HG03064 (cell line): ENCODE measurements at regions not wholly inside any gene's neighbourhood (a gene's known extent, or its start where the extent isn't known, plus 50 kb on each side); places are given as distances from the start of the nearest gene placed in this dataset.

Source experiments
- ATAC-seq: cut with Tn5 transposase; IDR thresholded peaks from one replicate; pipeline ENCODE4 v1.9.1; 2021; ENCODE audit warnings: low read depth; ENCODE audit not compliant: unreplicated experiment

DNA sequence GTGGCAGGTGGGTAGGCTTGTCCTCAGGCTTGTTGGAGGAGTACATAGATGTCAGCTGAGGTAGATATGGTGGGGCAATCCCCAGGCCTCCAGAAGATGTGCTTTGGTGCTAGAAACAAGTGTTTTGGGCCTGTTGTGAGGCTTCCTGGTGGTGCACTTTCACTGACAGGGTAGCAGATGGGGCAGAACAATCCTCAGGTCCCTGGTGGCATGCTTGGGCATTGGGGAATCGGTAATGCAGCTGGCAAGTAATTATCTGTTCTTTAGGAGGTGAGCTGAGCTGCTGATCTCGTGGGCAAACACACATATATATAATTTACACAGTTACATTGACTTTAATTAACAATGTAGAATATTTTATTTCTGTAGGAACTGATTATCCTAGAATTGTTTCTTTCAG is 458.7 kb downstream of the BMP2 start:
- ATAC-seq, result no peak

DNA sequence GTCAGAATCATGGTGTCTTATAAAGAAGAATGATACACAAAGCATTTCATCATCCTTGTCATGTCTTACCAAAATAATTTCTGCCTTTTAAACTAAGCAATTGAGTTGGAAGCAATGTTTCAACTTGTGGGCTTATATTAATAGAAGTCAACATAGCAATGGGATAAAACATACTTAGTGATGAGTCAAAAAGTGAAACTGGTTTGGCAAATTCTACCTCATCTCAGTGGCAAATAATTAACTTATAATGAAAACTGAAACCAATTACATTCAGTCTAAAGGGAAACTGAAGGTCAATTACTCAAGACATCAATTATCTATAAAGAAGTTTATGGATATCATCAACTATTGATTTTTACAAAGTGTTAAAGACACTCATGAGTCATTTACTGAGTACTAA is 463.8 kb downstream of the BMP2 start:
- no peak for ATAC-seq

DNA sequence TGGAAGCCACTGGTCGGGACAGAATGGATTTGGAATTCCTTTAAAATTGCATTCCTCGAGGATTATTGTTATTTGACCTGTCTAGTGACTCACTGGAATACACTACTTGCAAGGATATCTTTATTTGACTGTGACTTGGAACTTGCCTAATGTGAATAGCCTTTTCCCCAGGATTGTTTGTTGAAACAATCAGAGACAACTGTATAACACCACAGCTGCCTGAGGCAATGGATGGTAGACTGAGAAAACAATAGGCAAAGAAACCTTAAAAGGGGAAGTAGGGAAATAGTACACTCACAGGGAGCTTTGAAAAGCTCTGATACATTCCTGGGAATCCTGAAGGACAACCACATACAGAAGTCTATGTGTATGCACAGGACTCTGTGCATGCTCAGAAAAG is 465.3 kb downstream of the BMP2 start:
- ATAC-seq, result no peak

DNA sequence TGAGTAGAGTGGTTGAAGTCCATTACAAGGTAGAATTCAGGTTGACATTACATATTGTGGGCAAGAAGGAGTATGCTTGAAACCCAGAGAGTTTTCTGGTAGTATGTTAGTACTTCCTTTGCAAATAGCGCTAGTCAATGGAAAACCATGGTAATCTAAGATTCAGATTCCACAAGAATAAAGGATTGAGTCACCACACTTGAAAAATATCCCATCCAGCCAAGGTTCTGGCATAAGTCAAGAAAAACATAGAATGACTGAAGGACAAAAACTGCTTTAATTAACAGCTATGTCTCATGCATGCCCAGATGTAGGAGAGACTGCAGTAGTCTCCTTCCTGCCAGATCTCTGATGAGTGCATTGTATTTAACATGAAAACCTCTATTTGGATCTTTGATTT is 469.8 kb downstream of the BMP2 start:
- no peak for ATAC-seq

DNA sequence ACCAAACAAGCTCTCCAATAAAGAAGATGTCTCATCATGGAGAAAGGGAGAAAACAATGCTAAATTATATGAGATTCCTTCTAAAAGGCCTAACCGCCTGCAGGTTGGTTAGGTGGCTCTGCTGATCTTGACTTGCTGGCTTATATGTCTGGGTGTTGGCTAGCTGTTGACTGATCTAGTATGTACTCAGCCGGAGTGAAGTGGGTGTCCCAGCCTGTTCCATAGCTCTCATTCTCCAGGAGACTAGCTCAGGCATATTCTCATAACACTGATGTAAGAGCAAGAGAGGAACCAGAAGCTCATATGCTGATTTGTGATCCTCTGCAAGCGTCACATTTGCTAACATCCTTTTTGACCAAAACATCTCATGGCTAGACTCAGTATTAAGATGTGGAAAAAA is 473.0 kb downstream of the BMP2 start:
- ATAC-seq, result no peak

DNA sequence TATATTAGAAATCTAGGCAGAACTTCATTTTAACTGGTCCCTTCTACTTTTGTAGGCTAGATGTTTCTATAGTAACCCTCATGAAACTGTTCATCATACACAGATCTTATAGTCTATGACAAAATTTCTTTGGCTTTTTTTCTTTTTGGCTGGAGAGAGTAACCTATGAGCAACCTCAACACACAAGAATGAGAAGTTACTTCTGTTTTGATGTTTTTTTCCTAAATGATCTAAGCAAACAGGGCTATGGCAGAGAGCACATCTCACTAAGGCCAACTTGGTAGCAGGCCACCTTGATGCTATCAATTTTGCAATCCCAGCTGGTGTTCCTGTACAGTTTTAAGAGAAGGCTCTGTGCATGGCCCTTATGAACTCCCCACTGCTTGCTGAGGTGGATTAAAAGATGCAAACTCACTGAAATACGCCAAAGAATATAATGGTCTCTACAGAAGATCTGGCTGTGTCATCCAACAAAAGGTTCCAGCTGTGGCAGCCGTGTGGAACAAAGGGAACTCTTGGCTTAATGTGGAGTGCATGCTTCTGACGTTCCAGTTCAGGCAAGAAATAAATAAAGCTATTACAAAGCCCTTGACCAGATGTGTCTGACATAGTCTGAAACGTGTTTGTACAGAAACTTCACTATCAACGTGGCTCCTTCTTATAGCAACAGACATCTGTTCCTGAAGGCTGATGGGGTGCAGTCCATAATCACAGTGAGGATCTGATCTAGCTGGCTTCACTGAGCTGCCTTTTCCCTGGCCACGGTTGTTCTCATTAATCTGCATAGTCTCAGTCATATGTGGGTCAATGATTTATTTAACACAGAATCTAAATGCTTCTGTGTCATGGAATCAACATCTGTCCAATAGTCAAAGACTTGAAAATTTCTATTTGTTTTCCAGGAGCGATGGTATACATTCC is 481.1 kb downstream of the BMP2 start:
- no peak for ATAC-seq

DNA sequence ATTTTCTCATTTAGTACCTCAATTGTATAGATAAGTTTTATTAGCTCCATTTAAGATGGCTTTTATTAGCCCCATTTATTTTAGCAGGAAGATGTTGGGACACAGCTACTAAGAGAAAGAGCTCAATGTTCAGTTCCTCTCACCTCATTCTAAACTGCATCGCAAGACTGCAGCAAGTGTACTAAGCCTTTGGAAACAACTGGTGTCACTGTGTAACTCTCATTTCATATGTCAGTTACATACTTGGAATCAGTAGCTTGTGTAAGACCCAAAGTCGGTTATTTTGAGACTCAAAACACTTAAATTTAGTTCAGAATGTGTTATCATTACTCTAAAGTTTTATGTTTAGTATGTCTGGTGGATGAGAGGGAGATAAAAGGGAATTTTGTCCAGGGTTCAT is 482.9 kb downstream of the BMP2 start:
- ATAC-seq, result no peak

DNA sequence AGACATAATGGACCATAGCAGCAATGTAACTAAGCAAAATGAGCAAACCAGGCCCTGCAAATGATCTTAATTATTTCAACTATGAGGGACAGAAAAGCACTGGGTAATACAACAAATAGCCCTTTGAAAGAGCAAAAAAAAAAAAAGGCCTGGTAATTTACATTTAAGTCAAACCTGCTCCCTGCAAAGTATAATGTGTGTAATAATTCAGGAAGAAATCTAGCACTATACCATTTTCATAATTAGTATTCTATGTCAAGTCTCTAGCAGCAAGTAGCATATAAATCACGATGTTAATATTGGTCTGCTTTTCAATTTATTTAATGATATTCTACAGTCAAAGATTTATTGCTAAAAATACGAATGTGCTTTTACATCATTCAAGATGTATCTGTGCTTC is 489.6 kb downstream of the BMP2 start:
- ATAC-seq, result no peak

DNA sequence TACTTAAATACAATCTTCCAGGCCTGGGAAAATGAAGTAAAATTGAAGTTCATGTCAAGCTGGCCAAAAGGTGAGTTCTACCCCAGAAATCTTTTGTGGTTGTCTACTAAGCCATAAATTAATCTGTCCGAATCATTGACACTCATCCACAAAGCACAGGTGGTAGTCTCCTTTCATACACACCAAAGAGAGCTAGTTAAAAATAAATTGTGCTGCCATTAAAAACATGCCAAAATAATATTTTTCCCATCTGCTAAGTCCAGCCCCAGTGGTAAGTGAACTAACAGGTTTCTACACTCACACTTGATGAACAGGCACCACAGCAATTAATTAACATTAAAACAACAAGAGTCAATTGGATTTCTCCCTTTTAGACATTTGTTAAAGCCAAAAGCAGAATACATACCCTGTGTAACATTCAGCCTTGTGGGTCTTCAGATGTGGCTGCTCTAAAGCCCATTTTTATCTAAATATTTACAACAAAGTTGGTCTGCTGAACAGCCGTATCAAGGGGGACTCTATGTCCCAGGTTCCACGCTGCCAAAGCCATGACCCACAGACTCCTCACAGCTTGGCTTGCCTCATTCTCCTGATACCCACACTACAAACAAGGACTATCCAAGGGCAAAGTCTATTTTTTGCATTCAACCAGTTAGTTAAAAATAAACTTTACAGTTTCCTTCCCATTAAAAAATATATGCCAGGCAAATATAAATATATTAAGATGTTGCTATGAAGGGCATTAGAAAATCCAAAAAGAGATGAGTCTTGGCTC is 490.4 kb downstream of the BMP2 start:
- no peak for ATAC-seq

DNA sequence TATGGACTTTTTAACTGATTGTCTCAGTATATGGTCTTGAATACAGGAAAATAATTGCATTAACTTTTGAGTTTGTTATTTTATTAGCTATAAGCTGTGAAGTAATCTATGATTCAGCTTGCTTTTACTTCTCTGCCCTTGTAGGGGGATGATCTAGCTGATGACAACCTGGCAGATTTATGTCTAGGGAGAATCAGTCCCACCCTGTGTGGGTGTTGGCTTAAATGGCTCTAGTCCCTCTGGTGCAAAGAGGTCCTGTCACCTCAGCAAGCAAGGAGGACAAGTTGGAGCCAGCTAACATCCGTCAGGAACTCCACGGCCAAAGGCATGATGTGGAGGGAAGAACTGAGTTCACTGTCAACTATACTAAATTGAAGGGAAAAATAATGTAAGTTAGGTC is 495.3 kb downstream of the BMP2 start:
- no peak for ATAC-seq

DNA sequence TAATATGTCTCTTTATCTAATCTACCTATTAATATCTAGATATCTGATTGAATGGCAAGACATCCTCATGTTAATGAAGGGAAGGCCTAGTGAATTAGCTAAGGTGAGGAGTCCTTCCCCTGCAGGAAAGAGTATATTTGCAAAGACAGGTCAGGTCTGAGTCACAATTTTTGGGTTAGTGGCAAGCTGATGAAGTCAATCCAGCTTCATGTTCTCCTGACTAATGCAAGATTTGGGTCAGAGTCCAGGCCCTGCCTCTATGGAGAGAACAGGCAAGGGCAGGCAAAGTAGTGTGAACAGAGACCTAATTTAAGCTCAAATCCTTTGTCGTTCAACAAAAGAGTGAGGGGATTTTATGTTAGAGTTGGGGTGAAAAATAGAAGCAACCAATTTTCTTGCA is 496.7 kb downstream of the BMP2 start:
- ATAC-seq, result no peak

DNA sequence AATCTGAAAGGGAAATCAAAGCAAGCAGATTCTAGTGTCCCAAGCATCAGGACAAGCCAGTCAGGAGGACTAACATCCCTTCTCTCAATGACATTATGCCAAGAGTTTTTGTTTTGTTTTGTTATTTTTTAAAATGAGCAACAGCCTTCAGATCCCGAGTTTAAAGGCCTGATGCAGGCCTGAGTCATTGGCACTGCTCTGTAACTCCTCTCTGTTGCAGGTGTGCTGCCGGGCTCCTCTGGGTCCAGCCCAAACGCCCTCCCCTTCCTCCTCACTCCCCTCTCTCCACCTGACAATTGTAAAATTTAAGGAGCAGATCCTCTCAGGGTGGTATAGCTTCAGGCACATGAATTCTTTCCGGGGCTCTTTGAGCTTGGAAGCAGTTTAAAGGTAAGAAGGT is 502.0 kb downstream of the BMP2 start:
- ATAC-seq, result no peak

DNA sequence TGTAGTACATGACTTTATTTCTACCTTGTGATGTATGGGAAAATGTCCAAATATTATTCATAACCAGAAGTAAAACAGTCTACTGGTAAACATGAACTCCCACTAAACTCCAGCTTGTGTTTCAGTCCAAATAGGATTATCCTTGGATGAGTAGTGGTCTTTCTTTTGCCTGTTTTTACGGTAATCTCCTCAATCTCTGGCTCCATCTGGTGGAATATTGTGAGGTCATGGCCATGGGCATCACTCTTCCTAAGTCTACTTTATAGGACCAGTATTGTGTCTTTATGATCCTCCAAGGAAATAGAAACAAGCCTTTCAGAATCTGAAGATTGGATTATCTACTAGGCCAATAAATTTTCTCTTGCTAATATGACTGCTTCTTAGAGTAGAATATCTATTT is 505.0 kb downstream of the BMP2 start:
- ATAC-seq, result no peak

DNA sequence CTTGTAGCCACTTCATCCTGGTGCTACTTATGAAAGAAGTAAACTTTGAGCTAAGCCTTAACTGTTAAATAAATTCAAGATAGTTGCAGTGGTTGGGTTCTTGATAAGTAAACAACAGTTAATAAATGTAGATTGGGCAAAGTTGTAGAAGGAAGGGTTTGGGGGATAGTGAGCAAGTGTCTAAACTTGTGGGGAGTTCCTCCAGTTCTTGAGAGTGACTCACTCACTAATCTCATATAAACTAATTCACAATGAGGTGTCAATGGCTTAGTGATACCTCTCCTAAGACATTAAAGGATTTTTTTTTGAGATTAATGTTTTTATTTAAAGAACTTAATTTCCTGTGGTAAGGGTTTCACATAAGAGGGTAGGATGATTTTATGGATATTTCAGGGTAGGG is 507.4 kb downstream of the BMP2 start:
- no peak for ATAC-seq

DNA sequence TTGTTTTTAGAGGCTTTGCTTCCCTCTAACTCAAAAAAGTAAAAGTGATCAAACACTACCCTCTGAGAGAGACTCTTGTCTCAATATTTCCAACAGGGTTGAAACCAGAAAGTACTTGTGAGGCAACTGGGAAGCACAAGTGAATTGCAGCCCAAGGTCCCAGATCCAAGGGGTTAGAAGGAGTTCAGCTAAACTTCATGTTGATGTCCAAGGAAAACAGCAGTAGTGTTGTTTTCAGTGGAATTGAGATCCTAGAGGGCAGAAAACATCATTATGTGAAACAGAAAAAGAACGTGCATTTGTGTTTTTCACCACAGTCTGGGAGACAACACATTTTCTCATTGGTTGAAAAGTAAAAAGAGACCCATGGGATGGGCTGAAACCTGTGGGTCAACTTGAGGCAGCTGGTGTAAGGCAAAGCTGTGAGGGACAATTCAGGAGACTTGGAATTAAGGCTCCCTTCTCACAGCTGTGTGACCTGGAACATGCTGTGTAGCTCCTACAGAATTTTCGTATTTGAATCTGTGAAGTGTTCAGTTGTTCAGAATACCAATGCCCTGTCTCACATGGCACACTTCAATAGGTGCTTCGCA is 508.3 kb downstream of the BMP2 start:
- no peak for ATAC-seq

DNA sequence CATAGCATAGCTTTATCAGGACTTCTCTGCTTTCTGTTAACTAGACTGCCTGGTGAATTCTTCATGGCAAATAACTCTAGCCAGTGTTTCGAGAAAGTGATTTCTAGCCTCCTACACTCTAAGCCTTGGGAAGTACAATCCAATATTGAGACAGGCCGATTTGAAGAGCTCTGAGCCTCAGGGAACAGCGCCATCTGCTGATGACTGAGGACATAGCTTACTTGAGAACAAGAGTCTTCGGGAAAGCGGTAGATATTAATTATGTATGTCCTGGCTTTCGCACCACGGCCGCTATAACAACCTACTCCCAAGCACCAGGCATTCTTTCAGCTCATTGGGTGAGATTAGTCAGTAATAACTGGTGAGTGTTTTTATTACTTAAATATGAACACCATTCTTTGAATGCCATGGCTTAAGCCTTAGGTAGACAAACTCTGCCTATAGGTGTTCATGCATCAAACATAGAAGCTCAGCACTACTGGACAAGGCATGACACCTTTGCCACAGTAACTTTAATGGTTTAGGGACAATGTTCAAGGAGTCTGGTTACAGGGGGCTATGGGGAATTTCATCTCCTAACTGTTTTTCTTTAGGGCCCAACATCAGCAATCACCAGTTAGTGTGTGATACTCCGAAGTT is 518.6 kb downstream of the BMP2 start:
- ATAC-seq, result no peak

DNA sequence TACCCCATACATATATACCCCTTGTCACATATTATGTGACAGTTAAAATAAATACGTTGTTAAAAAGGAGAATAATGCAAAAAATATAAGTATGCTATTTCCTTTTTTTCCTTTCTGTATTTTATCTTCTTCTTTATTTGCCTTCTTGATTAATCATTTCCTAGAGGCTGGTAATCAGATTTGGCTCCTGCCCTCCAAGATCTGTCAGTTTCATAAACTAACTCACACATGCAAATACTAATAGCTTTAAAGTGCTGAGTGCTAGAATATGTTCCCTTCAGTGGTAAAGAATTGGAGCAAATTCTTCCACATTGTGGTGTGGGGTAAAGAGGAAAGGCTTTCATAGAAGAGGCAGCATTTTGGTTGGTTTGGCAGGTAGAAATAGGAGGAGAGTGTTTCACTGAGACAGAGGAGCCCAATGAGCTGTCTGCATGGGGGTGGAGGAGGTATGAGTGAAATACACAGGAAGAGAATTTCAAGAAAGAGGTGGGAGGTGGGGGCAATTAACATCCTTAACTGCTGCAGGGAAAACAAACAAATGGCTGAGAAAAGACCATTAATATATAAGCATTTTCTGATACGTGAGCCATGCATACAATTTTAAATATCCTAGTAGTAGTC is 523.9 kb downstream of the BMP2 start:
- no peak for ATAC-seq

DNA sequence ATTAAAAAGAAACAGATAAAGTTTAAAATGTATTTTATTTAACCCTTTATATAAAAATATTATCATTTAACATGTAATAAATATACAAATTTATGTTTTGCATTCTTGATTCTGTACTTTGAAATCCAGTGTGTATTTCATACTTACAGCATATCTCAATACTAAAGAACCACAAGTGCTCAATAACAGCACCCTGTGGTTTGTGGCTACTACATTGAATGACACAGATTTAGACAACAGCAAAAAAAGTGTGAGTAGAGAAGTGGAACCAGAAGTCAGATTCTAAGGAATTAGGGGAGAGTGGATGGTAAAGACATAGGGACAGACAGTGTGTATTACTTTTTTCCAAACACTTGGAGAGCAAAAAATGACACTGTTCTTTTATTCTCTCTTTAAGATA is 524.5 kb downstream of the BMP2 start:
- ATAC-seq, result no peak

DNA sequence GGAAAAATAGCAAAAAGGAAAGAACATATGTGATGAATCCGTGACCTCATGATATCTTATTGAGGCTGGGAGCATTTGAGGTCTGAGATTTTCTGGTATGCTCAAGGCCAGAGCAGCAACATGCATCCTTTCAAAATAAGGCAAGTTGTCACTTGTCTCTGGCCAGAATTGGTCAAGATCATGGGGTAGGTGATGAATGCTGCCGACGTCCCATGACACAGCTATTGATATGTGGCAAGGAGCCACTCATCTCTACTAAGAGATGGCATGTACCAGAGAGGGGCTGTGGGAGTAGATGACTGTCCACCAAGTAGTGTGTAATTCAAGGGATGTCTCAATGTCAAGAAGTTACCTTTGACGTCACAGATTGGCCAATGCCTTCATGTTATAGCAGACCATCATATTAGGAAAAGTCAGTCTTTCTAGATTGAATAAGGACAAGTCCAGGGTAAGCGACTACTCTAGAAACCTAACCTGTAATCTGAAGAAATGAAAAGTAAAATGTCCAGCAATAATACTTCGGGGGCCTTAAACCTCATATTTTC is 527.4 kb downstream of the BMP2 start:
- ATAC-seq, result no peak

DNA sequence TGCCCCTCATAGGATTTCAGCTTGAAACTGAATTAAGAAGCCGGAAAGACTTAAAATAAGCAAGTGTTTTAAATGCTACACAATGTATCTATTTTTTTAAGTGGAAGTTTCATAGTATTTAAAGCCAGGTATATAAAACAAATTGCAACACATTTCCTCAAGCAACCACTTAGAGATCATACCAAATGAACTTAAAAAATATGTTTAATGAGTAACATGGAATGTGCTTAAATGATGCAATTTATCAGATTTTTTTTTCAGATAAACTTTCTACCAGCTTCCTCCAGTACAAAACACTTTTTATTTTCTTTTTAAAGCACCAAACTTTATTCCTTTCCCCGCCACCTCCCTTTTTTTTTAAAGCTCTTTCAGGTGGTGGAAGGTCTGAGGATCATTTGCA is 534.3 kb downstream of the BMP2 start:
- ATAC-seq, result no peak
